SKM-1 (cell line): ENCODE measurements at regions not wholly inside any gene's neighbourhood (a gene's known extent, or its start where the extent isn't known, plus 50 kb on each side); places are given as distances from the start of the nearest gene placed in this dataset.

ENCODE experiments used
- DNase-seq: peaks from one replicate; lab custom pipeline; 2025; ENCODE audit not compliant: unreplicated experiment; lab: John Stamatoyannopoulos, UW

- no peak for DNase-seq
These were observed 191.5 kb upstream of the BTG1 start for GRCh38 chr12:92337128-92337527.

GRCh38 chr12:92336641-92337040 lies 191.0 kb upstream of the BTG1 start:
- no peak for DNase-seq

GRCh38 chr12:92335831-92336230 lies 190.2 kb upstream of the BTG1 start:
- no peak for DNase-seq

GRCh38 chr12:92334552-92334951 lies 188.9 kb upstream of the BTG1 start:
- no peak for DNase-seq

GRCh38 chr12:92332552-92332951 lies 186.9 kb upstream of the BTG1 start:
- DNase-seq, result no peak

- no peak for DNase-seq
These were observed 185.7 kb upstream of the BTG1 start for GRCh38 chr12:92331383-92331782.

GRCh38 chr12:92330654-92331053 lies 185.0 kb upstream of the BTG1 start:
- no peak for DNase-seq

- no peak for DNase-seq
These were observed 181.2 kb upstream of the BTG1 start for GRCh38 chr12:92326877-92327276.

GRCh38 chr12:92324849-92325500 lies 179.3 kb upstream of the BTG1 start:
- no peak for DNase-seq

- DNase-seq, result no peak
These were observed 166.9 kb upstream of the BTG1 start for GRCh38 chr12:92312463-92312964.

GRCh38 chr12:92304371-92305055 lies 158.9 kb upstream of the BTG1 start:
- no peak for DNase-seq

- no peak for DNase-seq
These were observed 156.6 kb upstream of the BTG1 start for GRCh38 chr12:92302041-92302829.

GRCh38 chr12:92301356-92301755 lies 155.7 kb upstream of the BTG1 start:
- DNase-seq, result no peak

GRCh38 chr12:92300777-92301176 lies 155.1 kb upstream of the BTG1 start:
- peak; percentile 26 for DNase-seq

GRCh38 chr12:92299744-92300143 lies 154.1 kb upstream of the BTG1 start:
- no peak for DNase-seq

- DNase-seq, result no peak
These were observed 153.7 kb upstream of the BTG1 start for GRCh38 chr12:92299344-92299743.

- no peak for DNase-seq
These were observed 152.5 kb upstream of the BTG1 start for GRCh38 chr12:92297932-92298696.

GRCh38 chr12:92297405-92297804 lies 151.8 kb upstream of the BTG1 start:
- DNase-seq, result no peak

- DNase-seq, result no peak
These were observed 149.9 kb upstream of the BTG1 start for GRCh38 chr12:92295523-92295922.

GRCh38 chr12:92294676-92295440 lies 149.2 kb upstream of the BTG1 start:
- no peak for DNase-seq
